Hepatocyte (in vitro differentiated cells): ENCODE measurements at regions not wholly inside any gene's neighbourhood (a gene's known extent, or its start where the extent isn't known, plus 50 kb on each side); places are given as distances from the start of the nearest gene placed in this dataset.

Experiments used
- DNase-seq: peaks from one replicate; pipeline ENCODE4 v3.0.0-alpha.2; 2016; ENCODE audit warnings: low spot score
- H2AFZ ChIP-seq: fragments of 200-600 bp; sonication (generic); 2 replicates; pipeline ENCODE4 v1.6.0; 2016; ENCODE audit warnings: antibody characterized with exemption, mild to moderate bottlenecking
- H3K27ac ChIP-seq: fragments of 200-600 bp; sonication (generic); 2 replicates; pipeline ENCODE4 v1.5.1; 2016; ENCODE audit warnings: mild to moderate bottlenecking
- H3K27me3 ChIP-seq: fragments of 200-600 bp; sonication (generic); 2 replicates; pipeline ENCODE4 v1.6.1; 2016
- H3K36me3 ChIP-seq: fragments of 200-600 bp; sonication (generic); replicated peaks from 2 replicates; pipeline ENCODE4 v1.5.1; 2016; ENCODE audit warnings: low read depth; ENCODE audit not compliant: insufficient read depth
- H3K4me1 ChIP-seq: fragments of 200-600 bp; sonication (generic); 2 replicates; pipeline ENCODE4 v1.5.1; 2016; ENCODE audit warnings: mild to moderate bottlenecking, moderate library complexity; ENCODE audit not compliant: insufficient read depth
- H3K4me2 ChIP-seq: fragments of 200-600 bp; sonication (generic); 2 replicates; pipeline ENCODE4 v1.6.0; 2016
- H3K4me3 ChIP-seq: fragments of 200-600 bp; sonication (generic); 2 replicates; pipeline ENCODE4 v1.5.1; 2016; ENCODE audit warnings: mild to moderate bottlenecking
- H3K79me2 ChIP-seq: fragments of 200-600 bp; sonication (generic); 2 replicates; pipeline ENCODE4 v1.6.0; 2017; ENCODE audit warnings: mild to moderate bottlenecking
- H3K9me2 ChIP-seq: fragments of 200-600 bp; sonication (generic); replicated peaks from 2 replicates; pipeline ENCODE4 v1.6.0; 2017; ENCODE audit warnings: mild to moderate bottlenecking; ENCODE audit not compliant: insufficient read depth
- H3K9me3 ChIP-seq: fragments of 200-600 bp; sonication (generic); 2 replicates; pipeline ENCODE4 v1.5.1; 2016; ENCODE audit warnings: low read depth, mild to moderate bottlenecking
- H4K20me1 ChIP-seq: fragments of 200-600 bp; sonication (generic); 2 replicates; pipeline ENCODE4 v1.6.0; 2016; ENCODE audit warnings: mild to moderate bottlenecking; ENCODE audit not compliant: insufficient read depth, poor library complexity, severe bottlenecking
- CTCF ChIP-seq: fragments of 200-600 bp; sonication (generic); IDR thresholded peaks from 2 replicates; pipeline ENCODE4 v1.5.1; 2016; ENCODE audit warnings: antibody characterized with exemption, mild to moderate bottlenecking; ENCODE audit not compliant: poor library complexity
- EZH2 ChIP-seq: fragments of 200-600 bp; sonication (generic); IDR thresholded peaks from 2 replicates; pipeline ENCODE4 v1.6.1; 2016; ENCODE audit warnings: antibody characterized with exemption, mild to moderate bottlenecking, borderline replicate concordance
- EZH2phosphoT487 ChIP-seq: fragments of 200-600 bp; sonication (generic); IDR thresholded peaks from one replicate; pipeline ENCODE4 v1.6.1; 2018; ENCODE audit warnings: antibody characterized with exemption, mild to moderate bottlenecking, low read depth, moderate library complexity; ENCODE audit not compliant: unreplicated experiment, severe bottlenecking
- WGBS: methylation state at CpG from one replicate; pipeline ENCODE4 v1.1.6; 2016; ENCODE audit warnings: low lambda C conversion rate; ENCODE audit errors: missing lambda C conversion rate; 5-methylcytosine and 5-hydroxymethylcytosine counted together

- Histone ChIP-seq H3K4me2 (no peak overlapping the region), H2AFZ (no peak overlapping the region), H3K27ac (no peak overlapping the region), H3K4me1 (no peaks in the 10 kb centered on the region), H3K36me3 (no peaks in the 10 kb centered on the region), H3K4me3 (no peak overlapping the region), H3K9me2 (no peaks in the 10 kb centered on the region), H3K9me3 (no peaks in the 10 kb centered on the region), H3K27me3 (no peaks in the 10 kb centered on the region), H3K79me2 (no peaks in the 10 kb centered on the region), H4K20me1 (no peaks in the 10 kb centered on the region)
- no peak for DNase-seq
- 98% methylated on average over 3 of the region's 3 CpGs for WGBS
- TF ChIP-seq EZH2phosphoT487 (no peak), CTCF (no peak)
These were observed 485.3 kb downstream of the PSAT1 start for GRCh38 chr9:78782234-78782633.

- H3K36me3 ChIP-seq = no peaks in the 10 kb centered on the region
- no peaks in the 10 kb centered on the region for H3K27me3 ChIP-seq
- no peak overlapping the region for H3K4me2 ChIP-seq
- no peaks in the 10 kb centered on the region for H3K9me2 ChIP-seq
- H2AFZ ChIP-seq = no peak overlapping the region
- TF ChIP-seq CTCF = no peak
- TF ChIP-seq EZH2phosphoT487 = no peak
- no peak for TF ChIP-seq EZH2
- WGBS = 93% methylated on average over 3 of the region's 3 CpGs
- no peaks in the 10 kb centered on the region for H4K20me1 ChIP-seq
- no peak overlapping the region for H3K4me3 ChIP-seq
- H3K27ac ChIP-seq = no peak overlapping the region
- no peak for DNase-seq
- no peaks in the 10 kb centered on the region for H3K79me2 ChIP-seq
- no peaks in the 10 kb centered on the region for H3K9me3 ChIP-seq
- H3K4me1 ChIP-seq = no peaks in the 10 kb centered on the region
These were observed 485.9 kb downstream of the PSAT1 start for GRCh38 chr9:78782858-78783257.

- no peak overlapping the region for H2AFZ ChIP-seq
- DNase-seq = no peak
- H4K20me1 ChIP-seq = no peaks in the 10 kb centered on the region
- no peaks in the 10 kb centered on the region for H3K36me3 ChIP-seq
- no peaks in the 10 kb centered on the region for H3K9me2 ChIP-seq
- no peaks in the 10 kb centered on the region for H3K9me3 ChIP-seq
- H3K4me3 ChIP-seq = no peak overlapping the region
- no peaks in the 10 kb centered on the region for H3K4me1 ChIP-seq
- H3K27ac ChIP-seq = no peak overlapping the region
- TF ChIP-seq EZH2phosphoT487 = no peak
- TF ChIP-seq EZH2 = no peak
- no peak for TF ChIP-seq CTCF
- no peaks in the 10 kb centered on the region for H3K27me3 ChIP-seq
- no peaks in the 10 kb centered on the region for H3K79me2 ChIP-seq
- H3K4me2 ChIP-seq = no peak overlapping the region
These were observed 486.8 kb downstream of the PSAT1 start for GRCh38 chr9:78783743-78784142.

GRCh38 chr9:78786794-78787193, 489.9 kb downstream of the PSAT1 start:
- WGBS = 67% methylated on average over 3 of the region's 3 CpGs
- H3K9me3 ChIP-seq = no peaks in the 10 kb centered on the region
- no peaks in the 10 kb centered on the region for H3K27me3 ChIP-seq
- TF ChIP-seq EZH2 (no peak), CTCF (no peak), EZH2phosphoT487 (no peak)
- H3K36me3 ChIP-seq = no peaks in the 10 kb centered on the region
- no peaks in the 10 kb centered on the region for H3K4me1 ChIP-seq
- H3K27ac ChIP-seq = no peak overlapping the region
- no peak overlapping the region for H3K4me2 ChIP-seq
- peak; percentile 6 for DNase-seq
- no peak overlapping the region for H2AFZ ChIP-seq
- H3K79me2 ChIP-seq = no peaks in the 10 kb centered on the region
- no peaks in the 10 kb centered on the region for H3K9me2 ChIP-seq
- H4K20me1 ChIP-seq = no peaks in the 10 kb centered on the region
- no peak overlapping the region for H3K4me3 ChIP-seq
